Hepatocyte (in vitro differentiated cells): ENCODE measurements at regions not wholly inside any gene's neighbourhood (a gene's known extent, or its start where the extent isn't known, plus 50 kb on each side); places are given as distances from the start of the nearest gene placed in this dataset.

Experiments
- CTCF ChIP-seq: fragments of 200-600 bp; sonication (generic); IDR thresholded peaks from 2 replicates; pipeline ENCODE4 v1.5.1; 2016; ENCODE audit warnings: antibody characterized with exemption, mild to moderate bottlenecking; ENCODE audit not compliant: poor library complexity
- EZH2 ChIP-seq: fragments of 200-600 bp; sonication (generic); IDR thresholded peaks from 2 replicates; pipeline ENCODE4 v1.6.1; 2016; ENCODE audit warnings: antibody characterized with exemption, mild to moderate bottlenecking, borderline replicate concordance

- TF ChIP-seq CTCF = no peak
- no peak for TF ChIP-seq EZH2
Observed at GRCh38 chr12:41850046-41850445, 294.6 kb downstream of the GXYLT1 start.
